ENCODE measurements at regions not wholly inside any gene's neighbourhood (a gene's known extent, or its start where the extent isn't known, plus 50 kb on each side); places are given as distances from the start of the nearest gene placed in this dataset.

DNA sequence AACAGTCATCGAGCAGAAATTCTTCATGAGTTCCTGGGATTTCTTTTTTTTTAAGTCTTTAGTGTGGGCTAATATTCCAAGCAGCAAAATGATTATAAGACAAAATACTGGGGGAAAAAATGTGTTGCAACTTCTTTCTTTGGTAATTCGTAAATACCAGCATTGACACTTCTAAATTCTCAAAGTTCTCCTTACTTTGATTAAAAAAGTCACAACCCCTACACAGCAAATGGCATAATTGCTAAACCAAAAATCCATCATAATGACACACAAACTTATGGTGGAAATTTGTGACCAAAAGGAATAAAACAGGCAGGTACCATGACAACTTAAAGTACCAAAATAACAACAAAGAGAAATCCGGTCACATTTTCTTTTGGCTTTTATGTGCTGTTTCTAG, 585.2 kb upstream of the PKN2 start:
- DNase-seq (ENCODE audit: low spot score in 2 of 2): no peak
- Histone ChIP-seq H3K27me3 (no peaks in the 10 kb centered on the region), H3K9me3 (no peaks in the 10 kb centered on the region), H3K4me3 (no peak overlapping the region), H3K27ac (no peak overlapping the region), H3K4me1 (no peaks in the 10 kb centered on the region), H3K36me3 (no peaks in the 10 kb centered on the region)
- WGBS: 64% methylated on average over 3 of the region's 3 CpGs
- TF ChIP-seq POLR2AphosphoS5 (IDR thresholded peaks at IDR 0.05): no peak
- no peak for TF ChIP-seq POLR2A (IDR thresholded peaks at IDR 0.05)
- TF ChIP-seq, protein P1, sequence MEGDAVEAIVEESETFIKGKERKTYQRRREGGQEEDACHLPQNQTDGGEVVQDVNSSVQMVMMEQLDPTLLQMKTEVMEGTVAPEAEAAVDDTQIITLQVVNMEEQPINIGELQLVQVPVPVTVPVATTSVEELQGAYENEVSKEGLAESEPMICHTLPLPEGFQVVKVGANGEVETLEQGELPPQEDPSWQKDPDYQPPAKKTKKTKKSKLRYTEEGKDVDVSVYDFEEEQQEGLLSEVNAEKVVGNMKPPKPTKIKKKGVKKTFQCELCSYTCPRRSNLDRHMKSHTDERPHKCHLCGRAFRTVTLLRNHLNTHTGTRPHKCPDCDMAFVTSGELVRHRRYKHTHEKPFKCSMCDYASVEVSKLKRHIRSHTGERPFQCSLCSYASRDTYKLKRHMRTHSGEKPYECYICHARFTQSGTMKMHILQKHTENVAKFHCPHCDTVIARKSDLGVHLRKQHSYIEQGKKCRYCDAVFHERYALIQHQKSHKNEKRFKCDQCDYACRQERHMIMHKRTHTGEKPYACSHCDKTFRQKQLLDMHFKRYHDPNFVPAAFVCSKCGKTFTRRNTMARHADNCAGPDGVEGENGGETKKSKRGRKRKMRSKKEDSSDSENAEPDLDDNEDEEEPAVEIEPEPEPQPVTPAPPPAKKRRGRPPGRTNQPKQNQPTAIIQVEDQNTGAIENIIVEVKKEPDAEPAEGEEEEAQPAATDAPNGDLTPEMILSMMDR (IDR thresholded peaks at IDR 0.05): no peak
- no peak for TF ChIP-seq EP300 (IDR thresholded peaks at IDR 0.05)

DNA sequence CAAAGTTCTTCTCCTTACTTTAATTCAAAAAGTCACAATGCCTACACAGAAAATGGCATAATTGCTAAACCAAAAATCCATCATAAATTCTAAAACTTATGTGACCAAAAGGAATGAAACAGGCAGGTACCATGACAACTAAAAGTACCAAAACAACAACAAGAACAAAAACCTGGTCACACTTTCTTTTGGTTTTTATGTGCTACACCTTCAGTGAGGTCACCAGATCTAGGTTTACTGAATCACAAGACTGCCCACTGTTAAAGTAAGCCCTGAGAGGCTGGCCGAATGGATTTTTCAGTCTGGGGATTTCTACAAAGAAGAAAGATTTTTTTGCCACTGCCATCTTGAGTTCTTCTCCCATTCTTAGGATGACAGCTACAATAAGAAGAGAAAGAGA, 583.0 kb upstream of the PKN2 start:
- DNase-seq (ENCODE audit: low spot score in 2 of 2): no peak
- Histone ChIP-seq H3K27ac (no peak overlapping the region), H3K4me3 (no peak overlapping the region), H3K27me3 (no peaks in the 10 kb centered on the region), H3K36me3 (no peaks in the 10 kb centered on the region), H3K4me1 (no peaks in the 10 kb centered on the region), H3K9me3 (no peaks in the 10 kb centered on the region)
- TF ChIP-seq POLR2AphosphoS5 (IDR thresholded peaks at IDR 0.05) (no peak), EP300 (IDR thresholded peaks at IDR 0.05) (no peak), POLR2A (IDR thresholded peaks at IDR 0.05) (no peak)
- TF ChIP-seq, protein P1 (IDR thresholded peaks at IDR 0.05): no peak
- WGBS: 90% methylated on average over 1 of the region's 1 CpG

DNA sequence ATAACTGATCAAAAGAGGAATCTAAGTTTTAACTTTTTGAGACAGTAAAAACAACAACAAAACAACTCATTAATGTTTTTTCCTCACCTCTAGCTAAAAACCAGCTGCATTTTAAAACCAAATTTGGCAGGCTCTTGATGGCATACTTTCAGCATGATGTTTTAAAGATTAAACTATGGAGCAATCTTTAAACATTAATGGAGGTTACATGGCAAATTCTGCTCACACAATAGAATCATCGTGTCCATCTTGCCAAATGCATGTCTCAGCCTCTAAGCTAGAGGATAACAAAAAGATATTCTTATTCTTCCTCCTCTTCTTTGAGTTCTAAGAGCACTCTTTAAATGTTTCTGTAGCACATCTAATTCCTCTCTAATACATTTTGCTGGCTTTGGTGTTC, 579.8 kb upstream of the PKN2 start:
- H3K27me3 ChIP-seq: no peaks in the 10 kb centered on the region
- WGBS: 27% methylated on average over 1 of the region's 1 CpG
- H3K9me3 ChIP-seq: no peaks in the 10 kb centered on the region
- H3K27ac ChIP-seq: no peak overlapping the region
- H3K4me3 ChIP-seq: no peak overlapping the region
- H3K4me1 ChIP-seq: no peaks in the 10 kb centered on the region
- no peaks in the 10 kb centered on the region for H3K36me3 ChIP-seq
- DNase-seq (ENCODE audit: low spot score in 2 of 2): no peak
- TF ChIP-seq, protein P1 (IDR thresholded peaks at IDR 0.05): no peak
- TF ChIP-seq POLR2A (IDR thresholded peaks at IDR 0.05) (no peak), EP300 (IDR thresholded peaks at IDR 0.05) (no peak), POLR2AphosphoS5 (IDR thresholded peaks at IDR 0.05) (no peak)

DNA sequence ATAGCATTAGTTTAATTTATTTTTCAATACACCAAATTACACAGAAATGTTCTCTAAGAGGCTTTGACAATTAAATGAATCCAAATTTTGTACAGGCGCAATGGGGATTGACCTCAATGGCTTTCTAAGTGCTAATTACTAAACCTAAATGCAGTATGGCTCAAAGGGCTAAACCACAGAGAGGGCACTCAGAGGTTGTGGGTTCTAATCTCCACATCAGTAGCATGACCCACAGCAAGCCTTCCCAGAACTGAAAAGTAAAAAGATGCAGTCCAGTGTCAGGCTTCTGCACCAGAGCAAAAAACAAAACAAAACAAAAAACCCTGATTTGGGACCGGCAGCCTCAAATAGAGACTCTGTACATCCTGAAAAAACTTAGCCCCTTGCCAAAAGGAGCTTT, 579.2 kb upstream of the PKN2 start:
- H3K4me3 ChIP-seq: no peak overlapping the region
- no peaks in the 10 kb centered on the region for H3K9me3 ChIP-seq
- H3K4me1 ChIP-seq: no peaks in the 10 kb centered on the region
- no peaks in the 10 kb centered on the region for H3K36me3 ChIP-seq
- no peak for DNase-seq (ENCODE audit: low spot score in 2 of 2)
- TF ChIP-seq POLR2AphosphoS5 (IDR thresholded peaks at IDR 0.05) (no peak), POLR2A (IDR thresholded peaks at IDR 0.05) (no peak), EP300 (IDR thresholded peaks at IDR 0.05) (no peak)
- TF ChIP-seq, protein P1 (IDR thresholded peaks at IDR 0.05): no peak
- no peak overlapping the region for H3K27ac ChIP-seq
- H3K27me3 ChIP-seq: no peaks in the 10 kb centered on the region
- WGBS: 95% methylated on average over 2 of the region's 2 CpGs

DNA sequence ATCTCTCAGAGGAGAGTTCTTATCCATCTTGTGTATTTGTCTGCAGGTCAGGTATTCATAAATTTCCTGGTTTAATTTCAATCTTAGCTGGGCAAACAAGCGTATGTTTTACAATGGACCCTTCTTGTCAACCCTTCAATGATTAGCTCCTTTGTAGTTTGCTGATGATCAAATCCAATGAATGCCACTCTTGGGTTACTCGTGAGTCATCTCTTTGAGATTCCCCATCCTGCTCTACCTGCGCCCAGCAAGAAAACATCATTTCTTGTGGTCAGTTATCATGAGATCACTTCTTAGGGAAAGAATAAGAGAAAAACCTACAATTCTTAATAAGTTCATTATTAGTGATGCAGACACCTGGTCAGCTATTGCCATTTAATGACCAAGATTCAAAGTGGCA, 572.3 kb upstream of the PKN2 start:
- H3K27ac ChIP-seq: no peak overlapping the region
- no peak overlapping the region for H3K4me3 ChIP-seq
- no peaks in the 10 kb centered on the region for H3K4me1 ChIP-seq
- TF ChIP-seq EP300 (IDR thresholded peaks at IDR 0.05) (no peak), POLR2A (IDR thresholded peaks at IDR 0.05) (no peak), POLR2AphosphoS5 (IDR thresholded peaks at IDR 0.05) (no peak)
- TF ChIP-seq, protein P1 (IDR thresholded peaks at IDR 0.05): no peak
- DNase-seq (ENCODE audit: low spot score in 2 of 2): no peak
- no peaks in the 10 kb centered on the region for H3K27me3 ChIP-seq
- 94% methylated on average over 3 of the region's 3 CpGs for WGBS
- H3K9me3 ChIP-seq: no peaks in the 10 kb centered on the region
- H3K36me3 ChIP-seq: no peaks in the 10 kb centered on the region

Measured in suprapubic skin (tissue), 4 donors.